ENCODE measurements at regions not wholly inside any gene's neighbourhood (a gene's known extent, or its start where the extent isn't known, plus 50 kb on each side); places are given as distances from the start of the nearest gene placed in this dataset.

DNA sequence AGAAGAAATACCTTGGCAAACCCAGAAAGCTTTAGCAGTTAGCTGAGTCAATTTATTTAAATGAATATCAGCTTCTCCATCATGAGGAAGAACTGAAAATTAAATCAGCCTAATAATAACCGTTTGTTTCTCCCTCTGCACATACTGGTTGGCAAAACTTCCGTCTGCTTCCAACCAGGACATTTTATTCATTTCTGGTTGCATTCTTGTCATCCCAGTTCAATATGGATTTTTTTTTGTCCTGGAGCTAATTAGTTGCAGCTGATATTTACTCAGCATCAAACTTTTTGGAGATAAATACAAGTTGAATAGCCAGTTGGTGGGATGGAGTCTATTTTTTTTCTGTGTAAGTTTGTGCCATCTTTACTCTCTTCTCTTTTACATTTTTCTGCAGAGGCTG lies 126.5 kb upstream of the GDNF start:
- TF ChIP-seq, protein P1, sequence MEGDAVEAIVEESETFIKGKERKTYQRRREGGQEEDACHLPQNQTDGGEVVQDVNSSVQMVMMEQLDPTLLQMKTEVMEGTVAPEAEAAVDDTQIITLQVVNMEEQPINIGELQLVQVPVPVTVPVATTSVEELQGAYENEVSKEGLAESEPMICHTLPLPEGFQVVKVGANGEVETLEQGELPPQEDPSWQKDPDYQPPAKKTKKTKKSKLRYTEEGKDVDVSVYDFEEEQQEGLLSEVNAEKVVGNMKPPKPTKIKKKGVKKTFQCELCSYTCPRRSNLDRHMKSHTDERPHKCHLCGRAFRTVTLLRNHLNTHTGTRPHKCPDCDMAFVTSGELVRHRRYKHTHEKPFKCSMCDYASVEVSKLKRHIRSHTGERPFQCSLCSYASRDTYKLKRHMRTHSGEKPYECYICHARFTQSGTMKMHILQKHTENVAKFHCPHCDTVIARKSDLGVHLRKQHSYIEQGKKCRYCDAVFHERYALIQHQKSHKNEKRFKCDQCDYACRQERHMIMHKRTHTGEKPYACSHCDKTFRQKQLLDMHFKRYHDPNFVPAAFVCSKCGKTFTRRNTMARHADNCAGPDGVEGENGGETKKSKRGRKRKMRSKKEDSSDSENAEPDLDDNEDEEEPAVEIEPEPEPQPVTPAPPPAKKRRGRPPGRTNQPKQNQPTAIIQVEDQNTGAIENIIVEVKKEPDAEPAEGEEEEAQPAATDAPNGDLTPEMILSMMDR (IDR thresholded peaks at IDR 0.05) = no peak
- TF ChIP-seq POLR2A (IDR thresholded peaks at IDR 0.05) (no peak), POLR2AphosphoS5 (IDR thresholded peaks at IDR 0.05) (no peak)

Data from breast epithelium (tissue), 3 donors.